ENCODE measurements at regions not wholly inside any gene's neighbourhood (a gene's known extent, or its start where the extent isn't known, plus 50 kb on each side); places are given as distances from the start of the nearest gene placed in this dataset.

DNA sequence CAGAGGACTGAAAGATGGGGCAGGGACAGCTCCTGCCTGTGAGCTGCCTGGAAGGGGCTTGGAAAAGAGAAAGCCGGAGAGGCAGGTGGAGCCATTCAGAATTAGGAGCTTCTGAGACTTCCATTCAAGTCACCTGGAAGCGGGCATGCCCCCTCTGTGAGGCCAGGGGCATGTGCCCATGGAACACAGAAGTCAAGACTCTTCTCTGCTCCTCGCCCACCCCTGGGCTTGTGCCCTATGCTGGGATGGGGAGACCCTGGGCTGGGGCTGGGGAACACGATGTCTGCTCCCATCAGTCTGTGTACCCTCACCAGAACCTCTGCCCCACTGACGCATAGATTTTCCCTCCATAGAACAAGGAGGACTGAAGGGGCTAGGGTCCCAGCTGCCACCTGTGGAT, 372.0 kb downstream of the SHANK2 start:
- TF ChIP-seq, protein P1, sequence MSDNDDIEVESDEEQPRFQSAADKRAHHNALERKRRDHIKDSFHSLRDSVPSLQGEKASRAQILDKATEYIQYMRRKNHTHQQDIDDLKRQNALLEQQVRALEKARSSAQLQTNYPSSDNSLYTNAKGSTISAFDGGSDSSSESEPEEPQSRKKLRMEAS (IDR thresholded peaks at IDR 0.05): no peak
- TF ChIP-seq ZNF160 (CRISPR knock-in tag; IDR thresholded peaks at IDR 0.05) (no peak), ZNF619 (CRISPR knock-in tag; IDR thresholded peaks at IDR 0.05) (no peak), JUN (CRISPR knock-in tag; IDR thresholded peaks at IDR 0.05) (no peak), ZFP82 (CRISPR knock-in tag; IDR thresholded peaks at IDR 0.05; ENCODE audit: borderline replicate concordance) (no peak), ETV5 (CRISPR knock-in tag; IDR thresholded peaks at IDR 0.05; ENCODE audit: borderline replicate concordance) (no peak), HIVEP1 (CRISPR knock-in tag; IDR thresholded peaks at IDR 0.05) (no peak)
- TF ChIP-seq, protein P2, sequence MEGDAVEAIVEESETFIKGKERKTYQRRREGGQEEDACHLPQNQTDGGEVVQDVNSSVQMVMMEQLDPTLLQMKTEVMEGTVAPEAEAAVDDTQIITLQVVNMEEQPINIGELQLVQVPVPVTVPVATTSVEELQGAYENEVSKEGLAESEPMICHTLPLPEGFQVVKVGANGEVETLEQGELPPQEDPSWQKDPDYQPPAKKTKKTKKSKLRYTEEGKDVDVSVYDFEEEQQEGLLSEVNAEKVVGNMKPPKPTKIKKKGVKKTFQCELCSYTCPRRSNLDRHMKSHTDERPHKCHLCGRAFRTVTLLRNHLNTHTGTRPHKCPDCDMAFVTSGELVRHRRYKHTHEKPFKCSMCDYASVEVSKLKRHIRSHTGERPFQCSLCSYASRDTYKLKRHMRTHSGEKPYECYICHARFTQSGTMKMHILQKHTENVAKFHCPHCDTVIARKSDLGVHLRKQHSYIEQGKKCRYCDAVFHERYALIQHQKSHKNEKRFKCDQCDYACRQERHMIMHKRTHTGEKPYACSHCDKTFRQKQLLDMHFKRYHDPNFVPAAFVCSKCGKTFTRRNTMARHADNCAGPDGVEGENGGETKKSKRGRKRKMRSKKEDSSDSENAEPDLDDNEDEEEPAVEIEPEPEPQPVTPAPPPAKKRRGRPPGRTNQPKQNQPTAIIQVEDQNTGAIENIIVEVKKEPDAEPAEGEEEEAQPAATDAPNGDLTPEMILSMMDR (CRISPR knock-in tag; IDR thresholded peaks at IDR 0.05): no peak
- TF ChIP-seq, protein P3, sequence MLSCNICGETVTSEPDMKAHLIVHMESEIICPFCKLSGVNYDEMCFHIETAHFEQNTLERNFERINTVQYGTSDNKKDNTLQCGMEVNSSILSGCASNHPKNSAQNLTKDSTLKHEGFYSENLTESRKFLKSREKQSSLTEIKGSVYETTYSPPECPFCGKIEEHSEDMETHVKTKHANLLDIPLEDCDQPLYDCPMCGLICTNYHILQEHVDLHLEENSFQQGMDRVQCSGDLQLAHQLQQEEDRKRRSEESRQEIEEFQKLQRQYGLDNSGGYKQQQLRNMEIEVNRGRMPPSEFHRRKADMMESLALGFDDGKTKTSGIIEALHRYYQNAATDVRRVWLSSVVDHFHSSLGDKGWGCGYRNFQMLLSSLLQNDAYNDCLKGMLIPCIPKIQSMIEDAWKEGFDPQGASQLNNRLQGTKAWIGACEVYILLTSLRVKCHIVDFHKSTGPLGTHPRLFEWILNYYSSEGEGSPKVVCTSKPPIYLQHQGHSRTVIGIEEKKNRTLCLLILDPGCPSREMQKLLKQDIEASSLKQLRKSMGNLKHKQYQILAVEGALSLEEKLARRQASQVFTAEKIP (CRISPR knock-in tag; IDR thresholded peaks at IDR 0.05; ENCODE audit: borderline replicate concordance): no peak
- TF ChIP-seq, protein P4, sequence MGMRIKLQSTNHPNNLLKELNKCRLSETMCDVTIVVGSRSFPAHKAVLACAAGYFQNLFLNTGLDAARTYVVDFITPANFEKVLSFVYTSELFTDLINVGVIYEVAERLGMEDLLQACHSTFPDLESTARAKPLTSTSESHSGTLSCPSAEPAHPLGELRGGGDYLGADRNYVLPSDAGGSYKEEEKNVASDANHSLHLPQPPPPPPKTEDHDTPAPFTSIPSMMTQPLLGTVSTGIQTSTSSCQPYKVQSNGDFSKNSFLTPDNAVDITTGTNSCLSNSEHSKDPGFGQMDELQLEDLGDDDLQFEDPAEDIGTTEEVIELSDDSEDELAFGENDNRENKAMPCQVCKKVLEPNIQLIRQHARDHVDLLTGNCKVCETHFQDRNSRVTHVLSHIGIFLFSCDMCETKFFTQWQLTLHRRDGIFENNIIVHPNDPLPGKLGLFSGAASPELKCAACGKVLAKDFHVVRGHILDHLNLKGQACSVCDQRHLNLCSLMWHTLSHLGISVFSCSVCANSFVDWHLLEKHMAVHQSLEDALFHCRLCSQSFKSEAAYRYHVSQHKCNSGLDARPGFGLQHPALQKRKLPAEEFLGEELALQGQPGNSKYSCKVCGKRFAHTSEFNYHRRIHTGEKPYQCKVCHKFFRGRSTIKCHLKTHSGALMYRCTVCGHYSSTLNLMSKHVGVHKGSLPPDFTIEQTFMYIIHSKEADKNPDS (CRISPR knock-in tag; IDR thresholded peaks at IDR 0.05): no peak
